ENCODE measurements at regions not wholly inside any gene's neighbourhood (a gene's known extent, or its start where the extent isn't known, plus 50 kb on each side); places are given as distances from the start of the nearest gene placed in this dataset.

- no peak for TF ChIP-seq CTCF (IDR thresholded peaks at IDR 0.05)
- TF ChIP-seq POLR2A (IDR thresholded peaks at IDR 0.05), result no peak
Measured at GRCh38 chr21:17231771-17232170, 281.1 kb upstream of the CXADR start.
